ENCODE measurements at regions not wholly inside any gene's neighbourhood (a gene's known extent, or its start where the extent isn't known, plus 50 kb on each side); places are given as distances from the start of the nearest gene placed in this dataset.
"Not testable (repeated sequence)": the region's sequence is repeated elsewhere in the genome, so short reads cannot be mapped to it uniquely, and the experiment has no call there.

DNA sequence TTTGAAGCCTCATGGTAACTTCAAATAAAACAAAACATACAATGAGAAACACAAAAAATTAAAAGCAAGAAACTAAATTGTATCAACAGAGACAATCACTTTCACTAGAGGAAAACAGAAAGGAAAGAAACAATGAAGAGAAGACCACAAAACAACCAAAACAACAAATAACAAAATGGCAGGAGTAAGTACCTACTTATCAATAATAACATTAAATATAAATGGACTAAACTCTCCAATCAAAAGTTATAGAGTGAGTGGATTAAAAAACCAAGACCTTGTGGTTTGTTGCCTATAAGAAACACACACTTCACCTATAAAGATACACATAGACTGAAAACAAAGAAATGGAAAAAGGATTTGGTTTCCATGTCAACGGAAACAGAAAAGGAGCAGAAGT is 830.1 kb upstream of the TMEFF2 start:
- DNase-seq (ENCODE audit: low spot score) = no peak

GRCh38 chr2:193011870-193012269 is 817.1 kb upstream of the TMEFF2 start:
- DNase-seq (ENCODE audit: low spot score) = no peak

DNA sequence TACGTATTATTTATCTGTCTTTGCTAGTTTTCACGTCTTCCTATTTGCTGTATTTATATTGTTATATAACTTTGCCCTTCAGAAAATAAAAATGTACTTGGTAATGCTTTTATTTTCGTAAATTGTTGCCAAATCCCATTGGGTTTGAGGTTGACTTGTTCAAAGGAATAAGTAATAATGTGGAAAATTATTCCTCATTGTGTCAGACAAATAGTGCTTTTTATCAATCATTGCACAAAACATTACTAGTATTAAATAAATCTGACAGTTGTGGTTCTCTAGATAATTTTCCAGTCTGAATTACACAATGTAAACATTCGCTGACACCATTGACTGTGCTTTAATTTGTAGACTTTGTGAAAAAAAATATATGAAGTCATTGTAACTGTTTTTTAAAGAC is 798.3 kb upstream of the TMEFF2 start:
- no peak for DNase-seq (ENCODE audit: low spot score)

- DNase-seq (ENCODE audit: low spot score) = no peak
Observed at GRCh38 chr2:192983173-192983572, 788.4 kb upstream of the TMEFF2 start.

- DNase-seq (ENCODE audit: low spot score) = no peak
Observed at GRCh38 chr2:192978395-192978794, 783.7 kb upstream of the TMEFF2 start.

GRCh38 chr2:192971981-192972380 is 777.2 kb upstream of the TMEFF2 start:
- DNase-seq (ENCODE audit: low spot score) = no peak

GRCh38 chr2:192969055-192969454 is 774.3 kb upstream of the TMEFF2 start:
- DNase-seq (ENCODE audit: low spot score) = no peak

DNA sequence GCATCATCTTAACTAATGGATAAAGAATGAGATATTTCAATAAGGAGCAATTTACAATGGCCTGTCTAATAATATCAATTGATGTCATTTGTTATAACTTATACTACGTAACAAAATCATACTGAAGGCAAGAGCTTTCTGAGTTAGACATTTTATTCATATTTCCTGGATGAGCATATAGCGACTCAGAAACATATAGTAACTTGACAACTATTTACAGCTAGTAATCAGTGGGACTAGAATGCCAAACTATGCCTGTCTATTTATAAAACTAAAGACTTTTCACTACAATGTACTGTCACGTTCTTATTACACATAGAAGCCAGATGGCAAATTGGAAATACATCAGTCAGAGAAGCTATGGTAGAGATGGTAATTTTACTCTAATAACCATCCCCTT is 766.2 kb upstream of the TMEFF2 start:
- no peak for DNase-seq (ENCODE audit: low spot score)

GRCh38 chr2:192958615-192959014 is 763.9 kb upstream of the TMEFF2 start:
- DNase-seq (ENCODE audit: low spot score) = not testable (repeated sequence)

GRCh38 chr2:192957425-192957824 is 762.7 kb upstream of the TMEFF2 start:
- no peak for DNase-seq (ENCODE audit: low spot score)

- DNase-seq (ENCODE audit: low spot score) = no peak
Observed at GRCh38 chr2:192953116-192953515, 758.4 kb upstream of the TMEFF2 start.

DNA sequence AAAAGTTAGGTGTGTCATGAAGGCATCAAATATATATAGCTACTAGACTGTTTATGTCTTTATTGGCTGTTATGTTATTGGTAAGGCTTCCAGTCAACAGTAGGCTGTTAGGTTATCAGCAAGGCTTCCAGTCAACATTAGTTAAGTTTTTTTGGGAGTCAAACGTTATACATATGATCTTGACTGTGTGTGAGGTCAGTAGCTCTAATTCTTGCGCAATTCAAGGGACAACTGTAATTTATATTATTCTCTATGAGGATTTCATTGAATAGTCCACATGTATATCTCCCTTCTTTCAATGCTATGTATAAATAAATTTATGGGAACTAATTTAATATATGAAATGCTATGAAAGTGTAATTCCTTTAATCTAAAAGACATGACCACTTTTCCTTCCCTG is 757.5 kb upstream of the TMEFF2 start:
- DNase-seq (ENCODE audit: low spot score) = no peak

GRCh38 chr2:192948316-192948715 is 753.6 kb upstream of the TMEFF2 start:
- DNase-seq (ENCODE audit: low spot score) = no peak

DNA sequence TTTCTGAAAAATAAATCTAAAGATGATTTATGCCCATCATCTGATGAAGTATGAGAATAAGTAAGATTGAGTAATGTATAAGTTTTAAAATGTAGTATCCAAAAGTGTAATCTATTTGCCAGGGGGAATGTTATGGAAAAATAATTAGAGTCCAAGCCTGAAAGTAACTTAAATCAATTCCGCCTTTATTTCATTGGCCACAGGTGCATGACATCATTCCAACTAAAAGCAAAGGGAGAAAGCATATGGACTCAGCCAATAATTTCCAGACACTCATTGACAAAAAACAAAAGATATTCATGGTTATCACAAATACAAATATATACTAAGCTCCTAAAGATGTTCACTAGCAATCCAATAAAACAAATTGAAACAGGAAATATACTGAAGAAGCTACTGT is 752.6 kb upstream of the TMEFF2 start:
- no peak for DNase-seq (ENCODE audit: low spot score)

DNA sequence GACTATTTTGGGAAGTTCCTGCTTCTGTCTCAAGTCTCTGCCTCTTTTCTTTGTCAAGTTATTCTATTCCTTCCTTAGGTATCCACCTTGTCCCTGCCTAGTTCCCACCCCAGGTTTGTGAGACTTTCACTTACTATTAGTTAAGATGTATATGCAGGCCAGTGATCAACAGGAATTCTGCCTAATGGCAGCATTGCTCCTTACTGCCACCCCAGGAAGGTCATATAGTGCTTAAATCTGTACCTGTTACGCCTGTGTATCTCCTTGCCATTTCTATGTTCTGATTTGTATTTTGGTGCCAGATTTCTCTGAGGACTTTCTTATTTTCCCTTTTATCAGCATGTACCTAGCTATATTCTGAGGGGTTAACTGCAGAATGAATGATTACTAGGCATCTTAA is 746.0 kb upstream of the TMEFF2 start:
- no peak for DNase-seq (ENCODE audit: low spot score)

- no peak for DNase-seq (ENCODE audit: low spot score)
Observed at GRCh38 chr2:192932376-192932775, 737.6 kb upstream of the TMEFF2 start.

DNA sequence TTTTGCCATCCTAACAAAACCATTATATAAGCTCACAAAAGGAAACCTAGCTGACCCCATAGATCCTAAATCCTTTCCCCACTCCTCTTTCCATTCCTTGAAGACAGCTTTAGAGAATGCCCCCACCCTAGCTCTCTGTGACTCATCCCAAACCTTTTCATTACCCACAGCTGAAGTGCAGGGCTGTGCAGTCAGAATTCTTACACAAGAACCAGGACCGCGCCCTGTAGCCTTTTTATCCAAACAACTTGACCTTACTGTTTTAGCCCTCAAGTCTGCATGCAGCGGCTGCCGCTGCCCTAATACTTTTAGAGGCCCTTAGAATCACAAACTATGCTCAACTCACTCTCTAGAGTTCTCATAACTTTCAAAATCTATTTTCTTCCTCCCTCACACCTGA is 726.9 kb upstream of the TMEFF2 start:
- DNase-seq (ENCODE audit: low spot score) = not testable (repeated sequence)

DNA sequence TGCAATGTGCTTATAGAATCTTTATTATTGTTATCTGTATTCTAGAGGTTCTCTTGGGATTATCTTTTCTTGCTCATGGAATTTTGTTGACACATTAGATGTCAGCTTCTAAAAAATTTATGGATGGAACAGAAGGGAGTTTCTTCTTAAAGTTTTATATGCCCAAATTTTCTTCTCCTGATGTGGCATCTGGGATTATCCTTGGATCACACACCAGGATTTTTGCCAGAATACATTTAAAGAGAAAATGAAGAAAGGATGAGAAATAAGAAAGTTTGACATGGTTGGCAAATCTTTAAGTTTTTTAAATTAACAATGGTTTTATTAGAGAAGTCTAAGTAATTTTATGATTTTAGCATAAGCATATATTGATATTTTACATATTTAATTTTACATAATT is 706.7 kb upstream of the TMEFF2 start:
- no peak for DNase-seq (ENCODE audit: low spot score)

DNA sequence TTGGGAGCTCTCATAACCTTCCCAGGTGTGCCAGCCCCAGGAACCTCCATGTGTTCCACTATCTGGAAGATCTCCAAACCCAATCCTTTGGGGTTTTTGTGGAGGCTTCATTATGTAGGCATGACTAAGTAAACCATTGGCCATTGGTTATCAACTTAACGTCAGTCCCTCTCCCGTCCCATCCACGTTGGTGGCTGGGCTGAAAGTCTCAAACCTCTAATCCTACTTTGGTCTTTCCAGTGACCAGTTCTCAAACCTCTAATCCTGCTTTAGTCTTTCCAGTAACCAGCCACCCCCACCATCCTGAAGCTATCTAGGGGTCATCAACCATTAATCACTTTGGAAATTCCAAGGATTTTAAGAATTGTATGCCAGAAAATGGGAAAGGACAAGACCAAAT is 704.7 kb upstream of the TMEFF2 start:
- no peak for DNase-seq (ENCODE audit: low spot score)

GRCh38 chr2:192893976-192894375 is 699.2 kb upstream of the TMEFF2 start:
- not testable (repeated sequence) for DNase-seq (ENCODE audit: low spot score)

DNA sequence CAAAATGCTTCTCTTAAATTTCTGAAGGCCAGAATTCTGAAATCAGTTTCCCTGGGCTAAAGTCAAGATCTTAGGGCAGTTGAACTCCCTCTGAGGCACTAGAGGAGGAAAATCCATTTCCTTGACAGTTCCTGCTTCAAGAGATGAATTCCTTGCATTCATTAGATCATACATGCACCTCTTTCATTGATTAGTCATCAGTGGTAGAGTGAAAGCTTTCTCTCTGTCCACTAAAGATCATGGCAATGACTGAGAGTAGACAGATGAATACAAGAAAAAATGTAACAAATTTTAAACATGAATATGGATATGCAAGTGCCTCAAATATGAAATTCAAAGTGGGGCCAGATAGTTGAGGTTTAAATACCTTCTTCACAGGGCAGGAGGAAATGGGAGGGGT is 693.4 kb upstream of the TMEFF2 start:
- DNase-seq (ENCODE audit: low spot score) = no peak

DNA sequence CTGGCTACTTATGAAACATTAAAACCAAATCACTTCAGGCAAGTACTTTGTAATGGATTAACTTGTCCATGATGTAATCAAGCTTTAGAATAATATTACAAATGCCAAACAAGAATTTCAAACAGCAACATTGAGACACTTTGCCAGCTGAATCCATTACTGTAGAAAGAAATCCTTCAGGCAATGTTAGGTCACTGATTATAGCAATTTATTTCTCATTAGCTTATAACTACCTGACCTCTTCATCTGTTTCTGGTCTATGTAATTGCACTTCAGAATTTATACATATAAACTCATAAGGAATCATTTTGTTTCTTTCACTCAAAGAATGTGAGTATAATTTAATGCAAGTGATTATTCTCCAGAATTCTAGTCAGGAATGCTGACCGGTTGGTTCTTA is 692.6 kb upstream of the TMEFF2 start:
- DNase-seq (ENCODE audit: low spot score) = peak; percentile 15

DNA sequence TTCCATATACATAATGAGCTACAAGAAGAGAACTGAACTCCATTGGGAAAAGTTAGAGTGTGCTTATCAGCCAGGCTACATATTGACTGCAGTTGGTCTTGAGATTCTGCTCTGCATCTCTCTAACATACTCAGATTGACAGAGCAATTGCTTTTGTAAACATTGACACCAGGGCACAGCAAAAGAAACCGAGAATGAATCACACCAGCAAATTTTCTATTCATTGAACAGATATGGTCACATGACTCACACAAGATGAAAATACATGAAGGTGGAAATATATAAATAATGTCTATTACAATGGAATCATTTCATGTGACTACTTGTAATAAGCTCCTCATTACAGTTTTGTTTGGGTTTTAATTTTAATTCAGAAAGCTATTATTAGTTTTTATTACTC is 691.9 kb upstream of the TMEFF2 start:
- DNase-seq (ENCODE audit: low spot score) = no peak

DNA sequence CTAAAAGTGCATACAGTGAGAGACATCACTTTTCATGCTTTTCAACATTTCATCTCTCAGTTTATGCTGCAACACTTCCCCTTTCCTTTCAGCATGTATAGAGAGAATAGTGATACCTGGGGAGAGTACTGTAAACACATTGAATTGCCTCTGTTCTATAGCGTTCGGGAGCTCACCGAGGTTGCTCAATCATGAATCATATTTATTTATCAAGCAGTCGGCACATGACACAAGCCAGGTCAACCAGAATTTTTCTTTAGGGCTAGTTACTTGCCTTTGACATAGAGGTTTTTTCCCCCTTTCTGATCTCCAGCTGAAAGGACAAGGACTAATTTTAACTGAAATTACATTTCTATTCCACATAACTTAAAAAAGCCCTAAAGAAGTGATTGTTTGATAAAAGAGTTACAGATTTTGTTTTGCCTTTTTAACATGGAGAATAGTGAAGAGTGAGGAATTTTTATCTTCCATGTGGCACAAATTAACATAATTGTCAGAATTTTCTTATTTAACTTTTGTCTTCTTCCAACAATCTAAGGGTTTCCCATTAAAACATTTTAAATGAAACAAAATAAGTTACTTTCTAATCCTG is 690.9 kb upstream of the TMEFF2 start:
- DNase-seq (ENCODE audit: low spot score) = peak; percentile 6

Measured in umbilical cord (tissue), 1 donor.